IMR-90 (cell line): ENCODE measurements at regions not wholly inside any gene's neighbourhood (a gene's known extent, or its start where the extent isn't known, plus 50 kb on each side); places are given as distances from the start of the nearest gene placed in this dataset.

Experiments
- CTCF ChIP-seq: conservative IDR thresholded peaks from 2 replicates; pipeline ENCODE4 v1.5.1; 2012; ENCODE audit warnings: mild to moderate bottlenecking, low read depth, low read length, improper control_type of control experiment
- MXI1 ChIP-seq: IDR thresholded peaks from 2 replicates; pipeline ENCODE4 v1.6.1; 2012; ENCODE audit warnings: low read depth, mild to moderate bottlenecking, low read length, moderate library complexity, borderline replicate concordance

GRCh38 chr3:140834266-140835037, 107.2 kb upstream of the SLC25A36 start:
- TF ChIP-seq MXI1 (no peak), CTCF (no peak)
